ENCODE measurements at regions not wholly inside any gene's neighbourhood (a gene's known extent, or its start where the extent isn't known, plus 50 kb on each side); places are given as distances from the start of the nearest gene placed in this dataset.

GRCh38 chr6:152836523-152836922 lies 85.9 kb downstream of the VIP start:
- DNase-seq, result no peak
- no peak overlapping the region for H3K4me3 ChIP-seq
- no peaks in the 10 kb centered on the region for H3K9me3 ChIP-seq
- H3K4me1 ChIP-seq, result no peaks in the 10 kb centered on the region
- intact Hi-C loops (cut with DNase I; ENCODE audit: low total_unique reads), result no loop called here
- no peaks in the 10 kb centered on the region for H3K36me3 ChIP-seq
- no peaks in the 10 kb centered on the region for H3K27me3 ChIP-seq
- no peak overlapping the region for H3K27ac ChIP-seq
- no peak for TF ChIP-seq CTCF (IDR thresholded peaks at IDR 0.05)

DNA sequence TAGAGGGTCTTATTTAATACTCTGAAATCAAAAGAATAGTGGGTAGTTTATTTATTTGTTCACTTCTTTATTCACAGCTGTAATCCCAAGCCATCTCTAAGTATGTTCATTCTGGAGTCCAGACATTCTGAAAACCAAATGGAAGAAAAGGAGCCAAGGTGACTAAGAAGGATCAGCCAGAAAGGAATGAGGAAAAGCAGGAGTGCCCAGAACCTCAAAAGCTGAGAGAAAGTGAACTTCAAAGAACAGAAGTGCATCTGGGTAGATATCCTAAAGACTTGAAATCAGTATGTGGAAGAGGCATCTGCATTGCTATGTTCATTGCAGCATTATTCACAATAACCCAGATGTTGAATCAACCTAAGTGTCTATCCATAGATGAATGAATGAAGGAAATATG lies 94.8 kb downstream of the VIP start:
- DNase-seq, result no peak
- intact Hi-C loops (cut with DNase I; ENCODE audit: low total_unique reads), result no loop called here

DNA sequence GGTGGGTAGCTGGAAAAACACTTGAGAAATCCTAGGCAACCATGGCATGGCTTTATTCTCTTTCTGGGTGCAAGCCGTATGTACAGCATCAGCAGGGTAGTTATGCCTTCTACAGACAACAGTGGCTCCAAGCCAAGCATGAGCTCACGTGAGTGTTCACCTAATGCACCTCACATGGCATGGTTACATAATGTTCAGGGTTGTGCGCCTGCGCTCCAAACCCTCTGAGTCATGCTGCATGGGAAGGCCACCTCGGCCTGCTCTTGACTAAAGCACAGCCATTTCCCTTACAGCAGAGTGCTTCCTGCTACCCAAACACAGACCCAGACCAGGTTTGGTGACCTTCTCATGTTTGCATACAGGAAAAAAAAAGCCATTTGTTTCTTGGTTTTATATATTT lies 96.2 kb downstream of the VIP start:
- Histone ChIP-seq H3K4me3 (no peak overlapping the region), H3K36me3 (no peaks in the 10 kb centered on the region), H3K4me1 (no peaks in the 10 kb centered on the region), H3K9me3 (no peaks in the 10 kb centered on the region), H3K27me3 (no peaks in the 10 kb centered on the region), H3K27ac (no peak overlapping the region)
- TF ChIP-seq CTCF (IDR thresholded peaks at IDR 0.05), result no peak
- intact Hi-C loops (cut with DNase I; ENCODE audit: low total_unique reads), result no loop called here
- DNase-seq, result no peak

More for the DNA sequence above, 94.8 kb downstream of the VIP start:
- no peaks in the 10 kb centered on the region for H3K27me3 ChIP-seq
- H3K36me3 ChIP-seq, result no peaks in the 10 kb centered on the region
- H3K4me1 ChIP-seq, result no peaks in the 10 kb centered on the region
- TF ChIP-seq CTCF (IDR thresholded peaks at IDR 0.05), result no peak
- H3K27ac ChIP-seq, result no peak overlapping the region
- no peaks in the 10 kb centered on the region for H3K9me3 ChIP-seq
- no peak overlapping the region for H3K4me3 ChIP-seq

- intact Hi-C loops (cut with DNase I; ENCODE audit: low total_unique reads), result no loop called here
- no peaks in the 10 kb centered on the region for H3K27me3 ChIP-seq
- no peak for TF ChIP-seq CTCF (IDR thresholded peaks at IDR 0.05)
- no peak for DNase-seq
- no peaks in the 10 kb centered on the region for H3K36me3 ChIP-seq
- H3K27ac ChIP-seq, result no peak overlapping the region
- no peaks in the 10 kb centered on the region for H3K9me3 ChIP-seq
- no peaks in the 10 kb centered on the region for H3K4me1 ChIP-seq
- no peak overlapping the region for H3K4me3 ChIP-seq
Measured at GRCh38 chr6:152848919-152849318, 98.3 kb downstream of the VIP start.

GRCh38 chr6:152854086-152854795 lies 103.6 kb downstream of the VIP start:
- no peaks in the 10 kb centered on the region for H3K36me3 ChIP-seq
- no peaks in the 10 kb centered on the region for H3K27me3 ChIP-seq
- no peak for DNase-seq
- H3K4me1 ChIP-seq, result no peaks in the 10 kb centered on the region
- no peaks in the 10 kb centered on the region for H3K9me3 ChIP-seq
- no peak overlapping the region for H3K4me3 ChIP-seq
- intact Hi-C loops (cut with DNase I; ENCODE audit: low total_unique reads), result no loop called here
- TF ChIP-seq CTCF (IDR thresholded peaks at IDR 0.05), result no peak
- no peak overlapping the region for H3K27ac ChIP-seq

GRCh38 chr6:152858141-152858540 lies 107.5 kb downstream of the VIP start:
- no peaks in the 10 kb centered on the region for H3K9me3 ChIP-seq

More at GRCh38 chr6:152858141-152858540, 107.5 kb downstream of the VIP start:
- Histone ChIP-seq H3K27me3 (no peaks in the 10 kb centered on the region), H3K4me1 (no peaks in the 10 kb centered on the region), H3K27ac (no peak overlapping the region), H3K4me3 (no peak overlapping the region), H3K36me3 (no peaks in the 10 kb centered on the region)
- DNase-seq, result no peak
- no peak for TF ChIP-seq CTCF (IDR thresholded peaks at IDR 0.05)
- intact Hi-C loops (cut with DNase I; ENCODE audit: low total_unique reads), result no loop called here
